NT2/D1 (cell line): ENCODE measurements at regions not wholly inside any gene's neighbourhood (a gene's known extent, or its start where the extent isn't known, plus 50 kb on each side); places are given as distances from the start of the nearest gene placed in this dataset.

Experiments used
- SUZ12 ChIP-seq: IDR thresholded peaks from 2 replicates; pipeline ENCODE4 v1.6.1; 2011; ENCODE audit not compliant: insufficient read length, insufficient read depth; ENCODE audit errors: extremely low read depth
- YY1 ChIP-seq: IDR thresholded peaks from 2 replicates; pipeline ENCODE4 v1.6.1; 2011; ENCODE audit not compliant: insufficient read length, insufficient read depth
- ZNF274 ChIP-seq: IDR thresholded peaks from 2 replicates; pipeline ENCODE4 v1.6.1; 2011; ENCODE audit warnings: mild to moderate bottlenecking, low read depth, low read length

DNA sequence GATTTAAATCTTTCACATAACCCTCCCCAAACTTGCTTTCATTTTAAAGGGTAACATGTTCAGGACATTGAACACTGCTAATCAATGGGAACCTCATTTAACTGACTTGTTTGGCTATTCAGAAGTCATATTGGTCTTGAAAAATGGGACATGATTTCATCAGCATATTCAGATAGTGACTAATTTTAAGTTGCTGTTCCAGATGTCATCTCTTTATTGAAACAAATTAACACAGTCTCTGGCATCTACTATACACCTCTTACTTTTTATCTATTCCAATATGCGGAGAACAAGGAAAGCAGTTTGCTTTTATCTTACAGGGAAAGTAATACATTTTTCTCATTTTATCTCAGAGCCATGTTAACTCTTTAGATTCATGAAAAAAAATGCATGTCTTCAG lies 310.1 kb downstream of the S1PR1 start:
- no peak for TF ChIP-seq ZNF274
- no peak for TF ChIP-seq YY1
- TF ChIP-seq SUZ12: no peak
